ENCODE measurements at regions not wholly inside any gene's neighbourhood (a gene's known extent, or its start where the extent isn't known, plus 50 kb on each side); places are given as distances from the start of the nearest gene placed in this dataset.

- Histone ChIP-seq H3K4me3 (ENCODE audit: low read depth, low read length) (no peak overlapping the region), H3K9me3 (ENCODE audit: control insufficient read depth, insufficient read depth, low read length) (no peaks in the 10 kb centered on the region), H3K27ac (ENCODE audit: low read depth, low read length) (no peak overlapping the region), H3K4me1 (ENCODE audit: control insufficient read depth, insufficient read depth, low read length) (peaks cover 19% of the 10 kb centered on the region), H3K27me3 (ENCODE audit: control insufficient read depth, insufficient read depth, low read length) (peaks cover 39% of the 10 kb centered on the region), H3K36me3 (ENCODE audit: control insufficient read depth, insufficient read depth, low read length) (no peaks in the 10 kb centered on the region)
- 88% methylated on average over 1 of the region's 1 CpG for WGBS (ENCODE audit: insufficient coverage)
- DNase-seq (ENCODE audit: low read depth in 4 of 6, low spot score in 6 of 6) = no peak
Observed at GRCh38 chr20:39269493-39270217, 307.5 kb downstream of the DHX35 start.

- Histone ChIP-seq H3K9me3 (ENCODE audit: control insufficient read depth, insufficient read depth, low read length) (no peaks in the 10 kb centered on the region), H3K4me3 (ENCODE audit: low read depth, low read length) (no peak overlapping the region), H3K36me3 (ENCODE audit: control insufficient read depth, insufficient read depth, low read length) (no peaks in the 10 kb centered on the region), H3K27me3 (ENCODE audit: control insufficient read depth, insufficient read depth, low read length) (peaks cover 35% of the 10 kb centered on the region), H3K27ac (ENCODE audit: low read depth, low read length) (no peak overlapping the region), H3K4me1 (ENCODE audit: control insufficient read depth, insufficient read depth, low read length) (peaks cover 19% of the 10 kb centered on the region)
- DNase-seq (ENCODE audit: low read depth in 4 of 6, low spot score in 6 of 6) = peak in 2 of 6 donors; percentile 65 to 72
- WGBS (ENCODE audit: insufficient coverage) = 34% methylated on average over 7 of the region's 7 CpGs
Observed at GRCh38 chr20:39268981-39269461, 306.9 kb downstream of the DHX35 start.

GRCh38 chr20:39268491-39268951, 306.4 kb downstream of the DHX35 start:
- Histone ChIP-seq H3K4me3 (ENCODE audit: low read depth, low read length) (no peak overlapping the region), H3K27ac (ENCODE audit: low read depth, low read length) (no peak overlapping the region), H3K36me3 (ENCODE audit: control insufficient read depth, insufficient read depth, low read length) (no peaks in the 10 kb centered on the region), H3K27me3 (ENCODE audit: control insufficient read depth, insufficient read depth, low read length) (peaks cover 32% of the 10 kb centered on the region), H3K4me1 (ENCODE audit: control insufficient read depth, insufficient read depth, low read length) (peaks cover 19% of the 10 kb centered on the region), H3K9me3 (ENCODE audit: control insufficient read depth, insufficient read depth, low read length) (no peaks in the 10 kb centered on the region)
- DNase-seq (ENCODE audit: low read depth in 4 of 6, low spot score in 6 of 6) = no peak
- 68% methylated on average over 3 of the region's 9 CpGs for WGBS (ENCODE audit: insufficient coverage)

- WGBS (ENCODE audit: insufficient coverage) = no CpG with 5 or more reads among the region's 4 CpGs
- H3K4me1 ChIP-seq (ENCODE audit: control insufficient read depth, insufficient read depth, low read length) = peaks cover 19% of the 10 kb centered on the region
- no peaks in the 10 kb centered on the region for H3K36me3 ChIP-seq (ENCODE audit: control insufficient read depth, insufficient read depth, low read length)
- no peaks in the 10 kb centered on the region for H3K9me3 ChIP-seq (ENCODE audit: control insufficient read depth, insufficient read depth, low read length)
- H3K27me3 ChIP-seq (ENCODE audit: control insufficient read depth, insufficient read depth, low read length) = peaks cover 28% of the 10 kb centered on the region
- no peak overlapping the region for H3K4me3 ChIP-seq (ENCODE audit: low read depth, low read length)
- H3K27ac ChIP-seq (ENCODE audit: low read depth, low read length) = no peak overlapping the region
- no peak for DNase-seq (ENCODE audit: low read depth in 4 of 6, low spot score in 6 of 6)
Observed at GRCh38 chr20:39266989-39267388, 304.8 kb downstream of the DHX35 start.

GRCh38 chr20:39264506-39265172, 302.5 kb downstream of the DHX35 start:
- Histone ChIP-seq H3K4me3 (ENCODE audit: low read depth, low read length) (no peak overlapping the region), H3K27ac (ENCODE audit: low read depth, low read length) (no peak overlapping the region), H3K9me3 (ENCODE audit: control insufficient read depth, insufficient read depth, low read length) (no peaks in the 10 kb centered on the region), H3K4me1 (ENCODE audit: control insufficient read depth, insufficient read depth, low read length) (peaks cover 12% of the 10 kb centered on the region), H3K27me3 (ENCODE audit: control insufficient read depth, insufficient read depth, low read length) (peaks cover 15% of the 10 kb centered on the region), H3K36me3 (ENCODE audit: control insufficient read depth, insufficient read depth, low read length) (no peaks in the 10 kb centered on the region)
- DNase-seq (ENCODE audit: low read depth in 4 of 6, low spot score in 6 of 6) = peak in 5 of 6 donors; percentile 57 to 90 (median 62)
- 13% methylated on average over 3 of the region's 3 CpGs for WGBS (ENCODE audit: insufficient coverage)

- H3K4me1 ChIP-seq (ENCODE audit: control insufficient read depth, insufficient read depth, low read length) = no peaks in the 10 kb centered on the region
- H3K4me3 ChIP-seq (ENCODE audit: low read depth, low read length) = no peak overlapping the region
- no peaks in the 10 kb centered on the region for H3K9me3 ChIP-seq (ENCODE audit: control insufficient read depth, insufficient read depth, low read length)
- no peak for DNase-seq (ENCODE audit: low read depth in 4 of 6, low spot score in 6 of 6)
- H3K27ac ChIP-seq (ENCODE audit: low read depth, low read length) = no peak overlapping the region
- peaks cover 6% of the 10 kb centered on the region for H3K27me3 ChIP-seq (ENCODE audit: control insufficient read depth, insufficient read depth, low read length)
- no peaks in the 10 kb centered on the region for H3K36me3 ChIP-seq (ENCODE audit: control insufficient read depth, insufficient read depth, low read length)
Observed at GRCh38 chr20:39263076-39263475, 300.9 kb downstream of the DHX35 start.

GRCh38 chr20:39259808-39260207, 297.7 kb downstream of the DHX35 start:
- H3K27ac ChIP-seq (ENCODE audit: low read depth, low read length) = no peak overlapping the region
- no peaks in the 10 kb centered on the region for H3K36me3 ChIP-seq (ENCODE audit: control insufficient read depth, insufficient read depth, low read length)
- H3K4me3 ChIP-seq (ENCODE audit: low read depth, low read length) = no peak overlapping the region
- DNase-seq (ENCODE audit: low read depth in 4 of 6, low spot score in 6 of 6) = no peak
- WGBS (ENCODE audit: insufficient coverage) = 89% methylated on average over 2 of the region's 2 CpGs
- no peaks in the 10 kb centered on the region for H3K4me1 ChIP-seq (ENCODE audit: control insufficient read depth, insufficient read depth, low read length)
- no peaks in the 10 kb centered on the region for H3K9me3 ChIP-seq (ENCODE audit: control insufficient read depth, insufficient read depth, low read length)
- H3K27me3 ChIP-seq (ENCODE audit: control insufficient read depth, insufficient read depth, low read length) = peaks cover 3% of the 10 kb centered on the region

- DNase-seq (ENCODE audit: low read depth in 4 of 6, low spot score in 6 of 6) = peak in 2 of 6 donors; percentile 68 to 74
- Histone ChIP-seq H3K4me1 (ENCODE audit: control insufficient read depth, insufficient read depth, low read length) (no peaks in the 10 kb centered on the region), H3K36me3 (ENCODE audit: control insufficient read depth, insufficient read depth, low read length) (no peaks in the 10 kb centered on the region), H3K27ac (ENCODE audit: low read depth, low read length) (no peak overlapping the region), H3K9me3 (ENCODE audit: control insufficient read depth, insufficient read depth, low read length) (no peaks in the 10 kb centered on the region), H3K27me3 (ENCODE audit: control insufficient read depth, insufficient read depth, low read length) (peaks cover 6% of the 10 kb centered on the region), H3K4me3 (ENCODE audit: low read depth, low read length) (no peak overlapping the region)
- WGBS (ENCODE audit: insufficient coverage) = 58% methylated on average over 3 of the region's 6 CpGs
Observed at GRCh38 chr20:39259010-39259803, 297.1 kb downstream of the DHX35 start.

GRCh38 chr20:39258253-39258652, 296.1 kb downstream of the DHX35 start:
- Histone ChIP-seq H3K9me3 (ENCODE audit: control insufficient read depth, insufficient read depth, low read length) (no peaks in the 10 kb centered on the region), H3K36me3 (ENCODE audit: control insufficient read depth, insufficient read depth, low read length) (no peaks in the 10 kb centered on the region), H3K4me3 (ENCODE audit: low read depth, low read length) (no peak overlapping the region), H3K27me3 (ENCODE audit: control insufficient read depth, insufficient read depth, low read length) (peaks cover 6% of the 10 kb centered on the region), H3K27ac (ENCODE audit: low read depth, low read length) (no peak overlapping the region), H3K4me1 (ENCODE audit: control insufficient read depth, insufficient read depth, low read length) (peaks cover 5% of the 10 kb centered on the region)
- no peak for DNase-seq (ENCODE audit: low read depth in 4 of 6, low spot score in 6 of 6)
- 100% methylated on average over 2 of the region's 4 CpGs for WGBS (ENCODE audit: insufficient coverage)
